HepG2 (cell line): ENCODE measurements at regions not wholly inside any gene's neighbourhood (a gene's known extent, or its start where the extent isn't known, plus 50 kb on each side); places are given as distances from the start of the nearest gene placed in this dataset.

Source experiments
- ATAC-seq: fragments of 200-7000 bp; cut with Tn5 transposase; 3 replicates; pipeline ENCODE4 v1.9.1; 2020; ENCODE audit warnings: mild to moderate bottlenecking, moderate library complexity
- BruUV-seq: library from RNA; stranded (reverse); fragments of 400-500 nt; replicated peaks from 2 replicates; lab custom pipeline; 2021; lab: Mats Ljungman, UMichigan
- CTCF ChIA-PET: fragments of 300-600 bp; formaldehyde crosslinking; extraction: SDS; loops from one replicate; lab custom pipeline; 2021; ENCODE audit warnings: low total read pairs, inconsistent platforms, low intra/inter-chr PET ratio; lab: Yijun Ruan, JAX
- POLR2A ChIA-PET: fragments of 350-600 bp; sonication (Branson Sonifier 250); formaldehyde crosslinking; loops from one replicate; lab custom pipeline; 2020; ENCODE audit warnings: antibody characterized with exemption, inconsistent platforms; lab: Yijun Ruan, JAX
- DNase-seq: peaks from one replicate; pipeline ENCODE4 v3.0.0-alpha.2; 2015; ENCODE audit warnings: low spot score
- FAIRE-seq: peaks from 3 replicates; lab custom pipeline; 2011; peaks lifted over from hg19 to GRCh38; lab: Jason Lieb, UNC
- H2AFZ ChIP-seq: one replicate; pipeline ENCODE4 v1.6.1; 2011; ENCODE audit warnings: low read length, inconsistent platforms
- H3K27ac ChIP-seq: fragments of 300-600 bp; 3 replicates; pipeline ENCODE4 v1.8.0; 2011; ENCODE audit warnings: mixed run types, mild to moderate bottlenecking, mixed read lengths, low read length, inconsistent platforms; ENCODE audit not compliant: insufficient read depth; ENCODE audit errors: extremely low read length
- H3K27me3 ChIP-seq, 2 experiments: fragments of 200-600 bp in 1 of 2; 2 replicates in 1 of 2; 3 replicates in 1 of 2; pipeline versions ENCODE4 v1.6.0 to v1.8.0; 2011; ENCODE audit warnings: low read length in 2 of 2, mild to moderate bottlenecking in 2 of 2, moderate library complexity in 2 of 2, inconsistent platforms in 1 of 2; ENCODE audit not compliant: insufficient read depth in 2 of 2, control insufficient read depth in 1 of 2
- H3K36me3 ChIP-seq, 2 experiments: fragments of 200-600 bp in 1 of 2; replicated peaks in 1 of 2; 2 replicates in 1 of 2; 3 replicates in 1 of 2; pipeline versions ENCODE4 v1.5.1 to v1.8.0; 2011; ENCODE audit warnings: low read length in 2 of 2, inconsistent platforms in 1 of 2; ENCODE audit not compliant: insufficient read depth in 2 of 2, control insufficient read depth in 1 of 2
- H3K4me1 ChIP-seq: 2 replicates; pipeline ENCODE4 v1.5.1; 2012; ENCODE audit warnings: low read length, inconsistent platforms; ENCODE audit not compliant: insufficient read depth
- H3K4me2 ChIP-seq: 2 replicates; pipeline ENCODE4 v1.6.0; 2011; ENCODE audit warnings: low read depth, low read length, inconsistent platforms
- H3K4me3 ChIP-seq, 3 experiments: fragments of 200-600 bp in 1 of 3; sonication (generic), shearing (Covaris generic) in 1 of 3; replicated peaks in 1 of 3; 2 replicates each; pipeline ENCODE4 v1.5.1; 2011 to 2016; ENCODE audit warnings: low read length in 3 of 3, inconsistent platforms in 2 of 3, low read depth in 2 of 3, mild to moderate bottlenecking in 2 of 3, control low read depth in 1 of 3, mixed read lengths in 1 of 3; ENCODE audit not compliant: insufficient read depth in 1 of 3
- H3K79me2 ChIP-seq: one replicate; pipeline ENCODE4 v1.6.1; 2011; ENCODE audit warnings: low read length, inconsistent platforms; ENCODE audit not compliant: insufficient read depth
- H3K9ac ChIP-seq: 2 replicates; pipeline ENCODE4 v1.6.0; 2011; ENCODE audit warnings: mild to moderate bottlenecking, low read depth, low read length, inconsistent platforms; ENCODE audit not compliant: insufficient read depth
- H3K9me3 ChIP-seq: 2 replicates; pipeline ENCODE4 v1.5.1; 2012; ENCODE audit warnings: mild to moderate bottlenecking, low read length
- H4K20me1 ChIP-seq: 2 replicates; pipeline ENCODE4 v1.6.0; 2011; ENCODE audit warnings: inconsistent platforms, mild to moderate bottlenecking, low read length, moderate library complexity; ENCODE audit not compliant: insufficient read depth
- ATRX ChIP-seq: sonication (generic); formaldehyde crosslinking; IDR thresholded peaks from 2 replicates; pipeline ENCODE4 v1.4.0; 2020; ENCODE audit warnings: missing genetic modification reagents, borderline replicate concordance
- BCL6 ChIP-seq: IDR thresholded peaks from 2 replicates; pipeline ENCODE4 v1.6.1; 2016; ENCODE audit warnings: missing genetic modification reagents, missing compliant biosample characterization
- CBFB ChIP-seq: sonication (generic); formaldehyde crosslinking; IDR thresholded peaks from 2 replicates; pipeline ENCODE4 v1.4.0; 2020; ENCODE audit warnings: missing genetic modification reagents
- FLYWCH1 ChIP-seq: sonication (generic); formaldehyde crosslinking; IDR thresholded peaks from 2 replicates; pipeline ENCODE4 v1.8.1; 2023; ENCODE audit warnings: mild to moderate bottlenecking, missing genetic modification reagents
- HINFP ChIP-seq: sonication (generic); formaldehyde crosslinking; IDR thresholded peaks from 2 replicates; pipeline ENCODE4 v1.4.0; 2020; ENCODE audit warnings: low read depth, mild to moderate bottlenecking, missing genetic modification reagents
- ISX ChIP-seq: sonication (generic); formaldehyde crosslinking; conservative IDR thresholded peaks from 2 replicates; pipeline ENCODE4 v1.5.0; 2020; ENCODE audit warnings: missing genetic modification reagents
- JUN ChIP-seq: sonication (generic); formaldehyde crosslinking; IDR thresholded peaks from 2 replicates; pipeline ENCODE4 v1.4.0; 2020; ENCODE audit warnings: mild to moderate bottlenecking, missing genetic modification reagents
- MAF1 ChIP-seq: sonication (generic); formaldehyde crosslinking; IDR thresholded peaks from 2 replicates; pipeline ENCODE4 v1.5.0; 2020; ENCODE audit warnings: missing genetic modification reagents, borderline replicate concordance
- MTF2 ChIP-seq: sonication (generic); formaldehyde crosslinking; IDR thresholded peaks from 2 replicates; pipeline ENCODE4 v1.5.0; 2020; ENCODE audit warnings: missing genetic modification reagents, borderline replicate concordance
- PLSCR1 ChIP-seq: sonication (generic); formaldehyde crosslinking; IDR thresholded peaks from 2 replicates; pipeline ENCODE4 v1.5.0; 2020; ENCODE audit warnings: missing genetic modification reagents, mild to moderate bottlenecking, borderline replicate concordance
- SIN3B ChIP-seq: fragments of 150-350 bp; IDR thresholded peaks from 2 replicates; pipeline ENCODE4 v1.6.1; 2014; ENCODE audit warnings: low read length
- SMAD3 ChIP-seq: sonication (generic); formaldehyde crosslinking; IDR thresholded peaks from 2 replicates; pipeline ENCODE4 v1.4.0; 2020; ENCODE audit warnings: missing genetic modification reagents
- SOX5 ChIP-seq: IDR thresholded peaks from 2 replicates; pipeline ENCODE4 v1.6.1; 2016; ENCODE audit warnings: borderline replicate concordance
- SP1 ChIP-seq, 2 experiments: fragments of 450-650 bp in 1 of 2; sonication (generic) in 1 of 2; formaldehyde crosslinking in 1 of 2; IDR thresholded peaks; 2 replicates each; pipeline versions ENCODE4 v1.4.0 to v1.6.1; 2016 to 2020; ENCODE audit warnings: missing genetic modification reagents in 1 of 2
- SP4 ChIP-seq: sonication (generic); formaldehyde crosslinking; IDR thresholded peaks from 2 replicates; pipeline ENCODE4 v1.8.1; 2023; ENCODE audit warnings: mild to moderate bottlenecking, missing genetic modification reagents
- TEAD3 ChIP-seq: optimal IDR thresholded peaks from 2 replicates; pipeline ENCODE3; 2016; ENCODE audit warnings: borderline replicate concordance
- ZBTB8A ChIP-seq: sonication (generic); formaldehyde crosslinking; IDR thresholded peaks from 2 replicates; pipeline ENCODE4 v1.4.0; 2020; ENCODE audit warnings: mild to moderate bottlenecking, low read depth, missing genetic modification reagents, borderline replicate concordance
- ZNF232 ChIP-seq: sonication (generic); formaldehyde crosslinking; IDR thresholded peaks from 2 replicates; pipeline ENCODE4 v1.4.0; 2020; ENCODE audit warnings: missing genetic modification reagents, borderline replicate concordance
- ZNF275 ChIP-seq: sonication (generic); formaldehyde crosslinking; IDR thresholded peaks from 2 replicates; pipeline ENCODE4 v1.8.0; 2022; ENCODE audit warnings: missing genetic modification reagents, mild to moderate bottlenecking, inconsistent platforms, borderline replicate concordance
- ZNF460 ChIP-seq: sonication (generic); formaldehyde crosslinking; IDR thresholded peaks from 2 replicates; pipeline ENCODE4 v1.5.1; 2020; ENCODE audit warnings: missing genetic modification reagents, mild to moderate bottlenecking, borderline replicate concordance
- ZNF644 ChIP-seq: IDR thresholded peaks from 2 replicates; pipeline ENCODE4 v1.6.1; 2016; ENCODE audit warnings: low read depth
- ZNF652 ChIP-seq: IDR thresholded peaks from 2 replicates; pipeline ENCODE4 v1.6.1; 2016; ENCODE audit warnings: low read depth, borderline replicate concordance
- ZNF672 ChIP-seq: sonication (generic); formaldehyde crosslinking; IDR thresholded peaks from 2 replicates; pipeline ENCODE4 v1.8.1; 2022; ENCODE audit warnings: missing genetic modification reagents
- ZNF780A ChIP-seq: sonication (generic); formaldehyde crosslinking; IDR thresholded peaks from 2 replicates; pipeline ENCODE4 v1.8.0; 2022; ENCODE audit warnings: mild to moderate bottlenecking, missing genetic modification reagents, moderate library complexity
- ZNF792 ChIP-seq: IDR thresholded peaks from 2 replicates; pipeline ENCODE4 v1.6.1; 2016
- WGBS: methylation state at CpG from one replicate; pipeline ENCODE4 v1.1.6; 2017; ENCODE audit warnings: low lambda C conversion rate; 5-methylcytosine and 5-hydroxymethylcytosine counted together
- in situ Hi-C: cut with HindIII; loops from 2 replicates; pipeline ENCODE4 v1.10.0; 2017; ENCODE audit warnings: low pct_unique_long_range_greater_than_20kb; ENCODE audit not compliant: extremely low pct_ligation_motif_present
- intact Hi-C: fragments of 100-400 bp; cut with micrococcal nuclease; formaldehyde crosslinking; loops from one replicate; pipeline ENCODE4 v1.10.0; 2022; ENCODE audit not compliant: unreplicated experiment

- TF ChIP-seq SIN3B (no peak), ZNF780A (CRISPR knock-in tag) (no peak), SMAD3 (CRISPR knock-in tag) (no peak), ATRX (CRISPR knock-in tag) (no peak), ZBTB8A (no peak), TEAD3 (CRISPR knock-in tag) (no peak), ZNF275 (CRISPR knock-in tag) (no peak)
These were observed 455.6 kb upstream of the ACVR2A start (continued) for GRCh38 chr2:147389218-147389617.

GRCh38 chr2:147388217-147388616, 456.6 kb upstream of the ACVR2A start:
- POLR2A ChIA-PET: no interaction called here
- Histone ChIP-seq H3K9ac (no peak overlapping the region), H3K9me3 (no peaks in the 10 kb centered on the region), H3K27ac (no peak overlapping the region), H3K4me3 (no peak overlapping the region), H3K4me1 (no peaks in the 10 kb centered on the region), H3K36me3 (no peaks in the 10 kb centered on the region), H2AFZ (no peak overlapping the region), H4K20me1 (no peaks in the 10 kb centered on the region), H3K79me2 (no peaks in the 10 kb centered on the region), H3K4me2 (no peak overlapping the region), H3K27me3 (no peaks in the 10 kb centered on the region)
- CTCF ChIA-PET: no interaction called here
- TF ChIP-seq ISX (CRISPR knock-in tag) (no peak), MTF2 (CRISPR knock-in tag) (no peak), SMAD3 (CRISPR knock-in tag) (no peak), SP4 (no peak), ZNF460 (CRISPR knock-in tag) (no peak), SP1 (IDR thresholded peaks at IDR 0.05) (no peak), SP1 (CRISPR knock-in tag; IDR thresholded peaks at IDR 0.05) (no peak), ZNF652 (CRISPR knock-in tag) (no peak), ZNF792 (CRISPR knock-in tag) (no peak), FLYWCH1 (CRISPR knock-in tag) (no peak), ZNF232 (CRISPR knock-in tag) (no peak), ZNF644 (no peak), CBFB (CRISPR knock-in tag) (no peak), JUN (CRISPR knock-in tag) (no peak), HINFP (CRISPR knock-in tag) (no peak), BCL6 (CRISPR knock-in tag) (no peak), MAF1 (CRISPR knock-in tag) (no peak), SOX5 (CRISPR knock-in tag) (no peak), PLSCR1 (CRISPR knock-in tag) (no peak), ZNF672 (CRISPR knock-in tag) (no peak)
- BruUV-seq: no TSS peak
- FAIRE-seq (no peak), DNase-seq (no peak), ATAC-seq (no peak)
- in situ Hi-C loops (loop anchor here (25.0 kb wide), 1 partner anchor 524 kb away; no protein-coding TSS in a partner anchor), intact Hi-C loops (loop anchor here (10.0 kb wide), 1 partner anchor 527 kb away; no protein-coding TSS in a partner anchor)
- 16% methylated on average over 2 of the region's 2 CpGs for WGBS
